PFSK-1 (cell line): ENCODE measurements at regions not wholly inside any gene's neighbourhood (a gene's known extent, or its start where the extent isn't known, plus 50 kb on each side); places are given as distances from the start of the nearest gene placed in this dataset.

Experiments
- POLR2AphosphoS5 ChIP-seq: IDR thresholded peaks from 2 replicates; pipeline ENCODE4 v1.6.1; 2012; ENCODE audit warnings: low read depth, mild to moderate bottlenecking, control low read depth, low read length, moderate library complexity
- SIN3A ChIP-seq: IDR thresholded peaks from 2 replicates; pipeline ENCODE4 v1.6.1; 2012; ENCODE audit warnings: mild to moderate bottlenecking, low read length, moderate library complexity, borderline replicate concordance; ENCODE audit not compliant: insufficient read depth
- TAF1 ChIP-seq: IDR thresholded peaks from 2 replicates; pipeline ENCODE4 v1.6.1; 2012; ENCODE audit warnings: low read length, control low read depth, borderline replicate concordance; ENCODE audit not compliant: insufficient read depth
- TF ChIP-seq, protein P1 (sequence below), 2 experiments: IDR thresholded peaks; 2 replicates each; pipeline versions ENCODE4 v1.6.1 to v1.8.0; 2011 to 2012; ENCODE audit warnings: low read depth in 2 of 2, low read length in 2 of 2, control low read depth in 1 of 2, inconsistent platforms in 1 of 2, mild to moderate bottlenecking in 1 of 2, moderate library complexity in 1 of 2; ENCODE audit not compliant: insufficient read depth in 1 of 2

GRCh38 chr4:141518222-141518621 is 118.2 kb upstream of the IL15 start:
- TF ChIP-seq, protein P1, sequence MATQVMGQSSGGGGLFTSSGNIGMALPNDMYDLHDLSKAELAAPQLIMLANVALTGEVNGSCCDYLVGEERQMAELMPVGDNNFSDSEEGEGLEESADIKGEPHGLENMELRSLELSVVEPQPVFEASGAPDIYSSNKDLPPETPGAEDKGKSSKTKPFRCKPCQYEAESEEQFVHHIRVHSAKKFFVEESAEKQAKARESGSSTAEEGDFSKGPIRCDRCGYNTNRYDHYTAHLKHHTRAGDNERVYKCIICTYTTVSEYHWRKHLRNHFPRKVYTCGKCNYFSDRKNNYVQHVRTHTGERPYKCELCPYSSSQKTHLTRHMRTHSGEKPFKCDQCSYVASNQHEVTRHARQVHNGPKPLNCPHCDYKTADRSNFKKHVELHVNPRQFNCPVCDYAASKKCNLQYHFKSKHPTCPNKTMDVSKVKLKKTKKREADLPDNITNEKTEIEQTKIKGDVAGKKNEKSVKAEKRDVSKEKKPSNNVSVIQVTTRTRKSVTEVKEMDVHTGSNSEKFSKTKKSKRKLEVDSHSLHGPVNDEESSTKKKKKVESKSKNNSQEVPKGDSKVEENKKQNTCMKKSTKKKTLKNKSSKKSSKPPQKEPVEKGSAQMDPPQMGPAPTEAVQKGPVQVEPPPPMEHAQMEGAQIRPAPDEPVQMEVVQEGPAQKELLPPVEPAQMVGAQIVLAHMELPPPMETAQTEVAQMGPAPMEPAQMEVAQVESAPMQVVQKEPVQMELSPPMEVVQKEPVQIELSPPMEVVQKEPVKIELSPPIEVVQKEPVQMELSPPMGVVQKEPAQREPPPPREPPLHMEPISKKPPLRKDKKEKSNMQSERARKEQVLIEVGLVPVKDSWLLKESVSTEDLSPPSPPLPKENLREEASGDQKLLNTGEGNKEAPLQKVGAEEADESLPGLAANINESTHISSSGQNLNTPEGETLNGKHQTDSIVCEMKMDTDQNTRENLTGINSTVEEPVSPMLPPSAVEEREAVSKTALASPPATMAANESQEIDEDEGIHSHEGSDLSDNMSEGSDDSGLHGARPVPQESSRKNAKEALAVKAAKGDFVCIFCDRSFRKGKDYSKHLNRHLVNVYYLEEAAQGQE (IDR thresholded peaks at IDR 0.05; ENCODE audit: insufficient read depth in 1 of 2, low read depth in 2 of 2, low read length in 2 of 2) = no peak
- TF ChIP-seq SIN3A (no peak), TAF1 (no peak), POLR2AphosphoS5 (no peak)
